WTC11 (cell line): ENCODE measurements at regions not wholly inside any gene's neighbourhood (a gene's known extent, or its start where the extent isn't known, plus 50 kb on each side); places are given as distances from the start of the nearest gene placed in this dataset.

Experiments
- ATAC-seq: fragments of 200-7000 bp; cut with Tn5 transposase; 2 replicates; pipeline ENCODE4 v1.10.0; 2021; ENCODE audit warnings: mild to moderate bottlenecking, moderate library complexity
- CTCF ChIA-PET: fragments of 300-600 bp; sonication (Branson Sonifier 250); formaldehyde crosslinking; loops from one replicate; lab custom pipeline; 2021; ENCODE audit warnings: antibody characterized with exemption; lab: Charles Lee
- POLR2A ChIA-PET: fragments of 350-600 bp; sonication (Branson Sonifier 250); formaldehyde crosslinking; loops from one replicate; lab custom pipeline; 2021; ENCODE audit warnings: antibody characterized with exemption; lab: Charles Lee
- DNase-seq: peaks from one replicate; pipeline ENCODE4 v3.0.0; 2021; ENCODE audit warnings: low spot score
- H3K27ac Mint-ChIP-seq: 2 replicates; pipeline ENCODE4 v1.8.0; 2021; ENCODE audit warnings: mixed read lengths
- H3K27me3 Mint-ChIP-seq: 2 replicates; pipeline ENCODE4 v1.8.0; 2021; ENCODE audit warnings: low read depth, mild to moderate bottlenecking, moderate library complexity, mixed read lengths
- H3K36me3 Mint-ChIP-seq: 2 replicates; pipeline ENCODE4 v1.8.0; 2021; ENCODE audit warnings: mixed read lengths
- H3K4me1 Mint-ChIP-seq: 2 replicates; pipeline ENCODE4 v1.8.0; 2022; ENCODE audit warnings: mixed read lengths
- H3K4me3 Mint-ChIP-seq: 2 replicates; pipeline ENCODE4 v1.8.0; 2021; ENCODE audit warnings: mild to moderate bottlenecking, moderate library complexity, mixed read lengths
- H3K9me3 Mint-ChIP-seq: 2 replicates; pipeline ENCODE4 v1.8.0; 2021; ENCODE audit warnings: mixed read lengths
- GTF2I ChIP-seq: fragments of 250-450 bp; sonication (Bioruptor Pico); conservative IDR thresholded peaks from 2 replicates; pipeline ENCODE4 v1.4.0; 2021; ENCODE audit warnings: mild to moderate bottlenecking
- MXD4 ChIP-seq: fragments of 250-450 bp; sonication (Bioruptor Pico); IDR thresholded peaks from 2 replicates; pipeline ENCODE4 v1.8.0; 2021; ENCODE audit warnings: mild to moderate bottlenecking, moderate library complexity, borderline replicate concordance
- MYBL2 ChIP-seq: sonication (generic); formaldehyde crosslinking; IDR thresholded peaks from 2 replicates; pipeline ENCODE4 v1.8.1; 2023; ENCODE audit warnings: mild to moderate bottlenecking, moderate library complexity, missing genetic modification reagents
- PRDM15 ChIP-seq: sonication (generic); formaldehyde crosslinking; IDR thresholded peaks from 2 replicates; pipeline ENCODE4 v1.8.0; 2022; ENCODE audit warnings: missing genetic modification reagents
- SP1 ChIP-seq: sonication (generic); formaldehyde crosslinking; conservative IDR thresholded peaks from 2 replicates; pipeline ENCODE4 v1.8.1; 2022; ENCODE audit warnings: missing genetic modification reagents
- TEAD4 ChIP-seq: sonication (generic); formaldehyde crosslinking; IDR thresholded peaks from 2 replicates; pipeline ENCODE4 v1.8.0; 2022; ENCODE audit warnings: mild to moderate bottlenecking, missing genetic modification reagents
- ZNF281 ChIP-seq: sonication (generic); formaldehyde crosslinking; IDR thresholded peaks from 2 replicates; pipeline ENCODE4 v1.8.0; 2023; ENCODE audit warnings: mild to moderate bottlenecking, missing genetic modification reagents
- TF ChIP-seq, protein P1 (sequence below): sonication (generic); formaldehyde crosslinking; conservative IDR thresholded peaks from 2 replicates; pipeline ENCODE4 v1.8.1; 2023; ENCODE audit warnings: mild to moderate bottlenecking, low read depth, missing genetic modification reagents, moderate library complexity
- TF ChIP-seq, protein P2 (sequence below): sonication (generic); formaldehyde crosslinking; IDR thresholded peaks from 2 replicates; pipeline ENCODE4 v1.8.0; 2022; ENCODE audit warnings: mild to moderate bottlenecking, missing genetic modification reagents
- TF ChIP-seq, protein P3 (sequence below): sonication (generic); formaldehyde crosslinking; IDR thresholded peaks from 2 replicates; pipeline ENCODE4 v1.8.1; 2022; ENCODE audit warnings: missing genetic modification reagents, borderline replicate concordance
- TF ChIP-seq, protein P4 (sequence below): sonication (generic); formaldehyde crosslinking; IDR thresholded peaks from 2 replicates; pipeline ENCODE4 v1.8.1; 2023; ENCODE audit warnings: mild to moderate bottlenecking, missing genetic modification reagents, moderate library complexity

DNA sequence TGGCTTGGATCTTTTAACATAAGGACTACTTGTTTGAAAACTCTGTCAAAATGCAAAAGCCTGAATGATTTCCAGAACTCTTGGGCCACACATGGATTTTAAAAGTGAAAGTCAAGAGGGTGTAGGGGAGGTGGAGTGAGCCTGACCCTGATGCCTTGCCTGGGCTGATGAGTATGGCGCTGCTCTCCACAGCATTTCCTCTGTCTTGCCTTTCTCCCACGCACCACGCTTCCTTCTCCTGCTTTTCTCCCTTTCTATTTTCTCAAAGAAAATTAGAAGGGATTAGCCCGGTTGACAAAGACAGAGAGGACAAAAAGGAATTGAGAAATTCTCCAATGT, 207.0 kb upstream of the CCDC68 start:
- CTCF ChIA-PET = no interaction called here
- Mint-ChIP-seq H3K36me3 (peaks cover 5% of the 10 kb centered on the region; the same call in 1 of the 2 replicates), H3K4me3 (no peak overlapping the region), H3K9me3 (peaks cover 24% of the 10 kb centered on the region)
- POLR2A ChIA-PET = no interaction called here
- TF ChIP-seq, protein P1, sequence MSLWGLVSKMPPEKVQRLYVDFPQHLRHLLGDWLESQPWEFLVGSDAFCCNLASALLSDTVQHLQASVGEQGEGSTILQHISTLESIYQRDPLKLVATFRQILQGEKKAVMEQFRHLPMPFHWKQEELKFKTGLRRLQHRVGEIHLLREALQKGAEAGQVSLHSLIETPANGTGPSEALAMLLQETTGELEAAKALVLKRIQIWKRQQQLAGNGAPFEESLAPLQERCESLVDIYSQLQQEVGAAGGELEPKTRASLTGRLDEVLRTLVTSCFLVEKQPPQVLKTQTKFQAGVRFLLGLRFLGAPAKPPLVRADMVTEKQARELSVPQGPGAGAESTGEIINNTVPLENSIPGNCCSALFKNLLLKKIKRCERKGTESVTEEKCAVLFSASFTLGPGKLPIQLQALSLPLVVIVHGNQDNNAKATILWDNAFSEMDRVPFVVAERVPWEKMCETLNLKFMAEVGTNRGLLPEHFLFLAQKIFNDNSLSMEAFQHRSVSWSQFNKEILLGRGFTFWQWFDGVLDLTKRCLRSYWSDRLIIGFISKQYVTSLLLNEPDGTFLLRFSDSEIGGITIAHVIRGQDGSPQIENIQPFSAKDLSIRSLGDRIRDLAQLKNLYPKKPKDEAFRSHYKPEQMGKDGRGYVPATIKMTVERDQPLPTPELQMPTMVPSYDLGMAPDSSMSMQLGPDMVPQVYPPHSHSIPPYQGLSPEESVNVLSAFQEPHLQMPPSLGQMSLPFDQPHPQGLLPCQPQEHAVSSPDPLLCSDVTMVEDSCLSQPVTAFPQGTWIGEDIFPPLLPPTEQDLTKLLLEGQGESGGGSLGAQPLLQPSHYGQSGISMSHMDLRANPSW (CRISPR knock-in tag) = no peak
- TF ChIP-seq, all 79 proteins: peak for 0
- DNase-seq (no peak), ATAC-seq (no peak)
- Mint-ChIP-seq H3K4me1 (no peaks in the 10 kb centered on the region), H3K27ac (no peak overlapping the region), H3K27me3 (no peaks in the 10 kb centered on the region; the same call in 1 of the 2 replicates)

- no peak for DNase-seq
- Mint-ChIP-seq H3K27me3 (no peaks in the 10 kb centered on the region; the same call in 1 of the 2 replicates), H3K36me3 (peaks cover 2% of the 10 kb centered on the region; the same call in 1 of the 2 replicates), H3K27ac (no peak overlapping the region), H3K4me1 (no peaks in the 10 kb centered on the region), H3K9me3 (peaks cover 6% of the 10 kb centered on the region), H3K4me3 (no peak overlapping the region)
- POLR2A ChIA-PET = no interaction called here
- CTCF ChIA-PET = no interaction called here
- no peak for ATAC-seq
- no peak for TF ChIP-seq GTF2I (CRISPR knock-in tag)
- TF ChIP-seq MYBL2 = no peak
- no peak for TF ChIP-seq PRDM15 (CRISPR knock-in tag)
- TF ChIP-seq, protein P2, sequence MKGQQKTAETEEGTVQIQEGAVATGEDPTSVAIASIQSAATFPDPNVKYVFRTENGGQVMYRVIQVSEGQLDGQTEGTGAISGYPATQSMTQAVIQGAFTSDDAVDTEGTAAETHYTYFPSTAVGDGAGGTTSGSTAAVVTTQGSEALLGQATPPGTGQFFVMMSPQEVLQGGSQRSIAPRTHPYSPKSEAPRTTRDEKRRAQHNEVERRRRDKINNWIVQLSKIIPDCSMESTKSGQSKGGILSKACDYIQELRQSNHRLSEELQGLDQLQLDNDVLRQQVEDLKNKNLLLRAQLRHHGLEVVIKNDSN (CRISPR knock-in tag) = no peak
- TF ChIP-seq, protein P3, sequence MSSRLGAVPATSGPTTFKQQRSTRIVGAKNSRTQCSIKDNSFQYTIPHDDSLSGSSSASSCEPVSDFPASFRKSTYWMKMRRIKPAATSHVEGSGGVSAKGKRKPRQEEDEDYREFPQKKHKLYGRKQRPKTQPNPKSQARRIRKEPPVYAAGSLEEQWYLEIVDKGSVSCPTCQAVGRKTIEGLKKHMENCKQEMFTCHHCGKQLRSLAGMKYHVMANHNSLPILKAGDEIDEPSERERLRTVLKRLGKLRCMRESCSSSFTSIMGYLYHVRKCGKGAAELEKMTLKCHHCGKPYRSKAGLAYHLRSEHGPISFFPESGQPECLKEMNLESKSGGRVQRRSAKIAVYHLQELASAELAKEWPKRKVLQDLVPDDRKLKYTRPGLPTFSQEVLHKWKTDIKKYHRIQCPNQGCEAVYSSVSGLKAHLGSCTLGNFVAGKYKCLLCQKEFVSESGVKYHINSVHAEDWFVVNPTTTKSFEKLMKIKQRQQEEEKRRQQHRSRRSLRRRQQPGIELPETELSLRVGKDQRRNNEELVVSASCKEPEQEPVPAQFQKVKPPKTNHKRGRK = no peak
- TF ChIP-seq SP1 (CRISPR knock-in tag) = no peak
- no peak for TF ChIP-seq ZNF281 (CRISPR knock-in tag)
- no peak for TF ChIP-seq MXD4
- TF ChIP-seq, protein P4, sequence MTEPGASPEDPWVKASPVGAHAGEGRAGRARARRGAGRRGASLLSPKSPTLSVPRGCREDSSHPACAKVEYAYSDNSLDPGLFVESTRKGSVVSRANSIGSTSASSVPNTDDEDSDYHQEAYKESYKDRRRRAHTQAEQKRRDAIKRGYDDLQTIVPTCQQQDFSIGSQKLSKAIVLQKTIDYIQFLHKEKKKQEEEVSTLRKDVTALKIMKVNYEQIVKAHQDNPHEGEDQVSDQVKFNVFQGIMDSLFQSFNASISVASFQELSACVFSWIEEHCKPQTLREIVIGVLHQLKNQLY (CRISPR knock-in tag) = no peak
- TF ChIP-seq TEAD4 (CRISPR knock-in tag) = no peak
Observed at GRCh38 chr18:55163550-55163949, 204.3 kb upstream of the CCDC68 start.
